GM21390 (cell line): ENCODE measurements at regions not wholly inside any gene's neighbourhood (a gene's known extent, or its start where the extent isn't known, plus 50 kb on each side); places are given as distances from the start of the nearest gene placed in this dataset.
A peak's percentile ranks its signal among the peaks of the same experiment; 100 is the strongest.

Experiments
- ATAC-seq: cut with Tn5 transposase; IDR thresholded peaks from one replicate; pipeline ENCODE4 v1.9.1; 2021; ENCODE audit not compliant: unreplicated experiment

DNA sequence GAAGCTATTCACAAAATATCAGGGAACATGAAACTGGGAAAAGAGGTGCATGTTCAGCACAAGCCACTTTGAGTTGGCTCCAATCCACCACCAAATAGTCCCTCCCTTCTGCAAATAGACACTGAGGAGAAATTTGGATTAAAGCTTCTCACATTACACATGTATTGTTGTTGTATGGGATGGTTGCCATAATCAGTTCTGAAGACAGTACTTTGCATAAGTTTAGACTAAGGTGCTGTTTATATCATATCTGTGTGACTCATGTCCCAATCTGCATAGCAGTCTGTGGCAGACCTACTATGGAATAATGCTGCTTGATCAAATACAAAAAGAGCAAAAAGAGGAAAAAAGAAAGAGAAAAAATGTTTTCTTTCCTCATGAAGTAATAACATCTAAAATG lies 376.7 kb upstream of the DDI1 start:
- no peak for ATAC-seq

GRCh38 chr11:103661185-103661584 lies 375.3 kb upstream of the DDI1 start:
- ATAC-seq: no peak

GRCh38 chr11:103661991-103662390 lies 374.4 kb upstream of the DDI1 start:
- no peak for ATAC-seq

GRCh38 chr11:103662880-103663279 lies 373.6 kb upstream of the DDI1 start:
- ATAC-seq: no peak

- ATAC-seq: no peak
These were observed 367.6 kb upstream of the DDI1 start for GRCh38 chr11:103668859-103669258.

DNA sequence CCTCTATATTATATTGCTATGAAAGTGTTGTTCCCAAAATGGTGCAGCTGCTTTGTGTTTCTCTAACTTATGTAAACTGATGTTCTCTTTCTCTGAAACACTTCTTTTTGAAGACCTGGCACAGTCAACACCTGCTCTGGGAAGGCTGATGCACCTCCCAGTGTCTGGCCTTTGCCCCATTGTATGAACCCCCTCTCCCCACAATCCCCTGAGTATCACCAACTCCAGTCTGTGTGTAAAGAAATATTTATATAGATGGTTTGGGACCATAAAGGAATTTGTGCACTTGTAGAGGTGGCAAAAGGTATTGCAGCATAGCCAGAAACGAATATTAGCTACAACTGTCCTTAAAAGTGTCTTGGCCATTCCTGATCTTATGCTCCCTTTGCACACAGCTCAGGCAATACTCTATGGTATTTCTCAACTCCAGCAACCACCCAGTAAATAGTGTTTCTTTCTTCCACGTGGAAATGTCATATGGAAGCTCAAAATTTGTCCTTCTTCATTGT lies 365.2 kb upstream of the DDI1 start:
- no peak for ATAC-seq

GRCh38 chr11:103673773-103674172 lies 362.7 kb upstream of the DDI1 start:
- ATAC-seq: no peak

- no peak for ATAC-seq
These were observed 360.0 kb upstream of the DDI1 start for GRCh38 chr11:103676413-103676812.

GRCh38 chr11:103680826-103681225 lies 355.6 kb upstream of the DDI1 start:
- no peak for ATAC-seq

DNA sequence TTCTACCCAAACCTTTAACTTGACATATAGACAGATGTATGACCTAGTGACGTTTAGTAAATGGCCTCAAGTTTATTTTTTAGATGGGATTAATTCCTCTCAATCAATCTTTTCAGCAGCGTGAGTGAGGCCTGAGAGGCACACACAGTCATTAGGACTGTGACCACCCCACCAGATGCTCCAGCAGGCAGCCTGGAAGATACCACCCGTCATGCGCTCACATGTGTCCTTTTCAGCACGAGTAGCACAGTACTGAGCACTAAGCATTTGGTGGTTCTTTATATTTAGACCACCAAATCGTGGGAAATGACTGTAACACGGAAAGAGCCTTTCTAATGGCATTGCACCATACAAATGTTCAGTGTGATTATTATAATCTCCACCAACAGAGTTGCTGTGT lies 354.6 kb upstream of the DDI1 start:
- ATAC-seq: peak; percentile 4

DNA sequence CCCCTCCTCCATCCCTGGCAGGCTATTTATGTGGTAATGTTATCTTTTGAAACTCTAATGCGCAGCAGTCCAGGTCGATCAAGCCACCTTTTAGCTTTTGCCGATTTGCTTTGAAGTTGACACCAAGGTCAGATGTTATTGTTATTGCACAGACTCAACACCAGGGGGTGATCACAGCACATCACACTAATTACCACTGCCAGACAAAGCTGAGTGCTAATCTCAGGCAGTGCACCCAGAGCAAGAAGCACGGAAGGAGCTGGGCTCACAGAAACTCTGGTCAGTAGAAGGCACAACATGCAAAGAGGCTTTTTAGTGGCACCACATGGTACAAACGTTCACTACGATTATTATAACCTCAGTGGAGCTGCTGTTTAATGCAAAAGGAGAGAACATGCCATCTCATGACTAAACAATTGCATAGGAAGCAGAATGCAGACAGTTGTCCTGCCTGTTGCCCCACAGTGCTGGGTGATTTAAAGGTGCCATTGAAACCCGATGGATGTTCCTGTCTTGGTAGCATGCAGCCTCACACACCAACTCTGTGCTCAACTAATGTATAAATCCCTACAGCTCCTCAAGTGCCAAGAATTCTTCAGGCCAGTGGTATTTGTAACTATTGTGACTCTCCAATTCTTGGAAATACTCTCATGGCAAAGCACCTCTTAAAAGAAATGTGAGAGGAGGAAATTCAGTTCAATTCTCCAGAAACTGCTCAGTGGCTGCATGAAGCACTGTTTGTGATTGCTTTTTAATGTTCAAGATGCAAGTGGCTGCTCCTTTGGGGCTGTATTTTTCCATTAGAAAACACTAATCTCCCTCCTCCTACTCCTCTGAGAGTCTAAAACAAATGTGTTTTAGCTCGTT lies 353.9 kb upstream of the DDI1 start:
- peak; percentile 98 for ATAC-seq

- ATAC-seq: no peak
These were observed 352.9 kb upstream of the DDI1 start for GRCh38 chr11:103683576-103683975.

- no peak for ATAC-seq
These were observed 347.5 kb upstream of the DDI1 start for GRCh38 chr11:103688924-103689323.

DNA sequence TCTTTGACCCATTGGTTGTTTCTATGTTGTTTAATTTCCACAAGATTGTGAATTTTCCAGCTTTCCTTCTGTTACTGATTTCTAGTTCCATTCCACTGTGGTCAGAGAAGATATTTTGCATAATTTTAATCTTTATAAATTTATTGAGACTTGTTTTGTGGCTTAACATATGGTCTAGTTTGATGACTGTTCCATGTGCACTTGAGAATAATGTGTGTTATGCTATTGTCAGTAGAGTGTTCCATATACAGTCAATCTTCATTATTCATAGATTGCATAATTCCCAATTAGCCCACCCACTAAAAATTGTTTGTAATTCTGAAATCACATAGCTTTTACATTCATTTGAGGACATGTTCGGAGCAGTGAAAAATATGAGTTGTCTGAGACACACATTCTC lies 346.1 kb upstream of the DDI1 start:
- ATAC-seq: no peak

GRCh38 chr11:103696123-103696522 lies 340.3 kb upstream of the DDI1 start:
- ATAC-seq: no peak

DNA sequence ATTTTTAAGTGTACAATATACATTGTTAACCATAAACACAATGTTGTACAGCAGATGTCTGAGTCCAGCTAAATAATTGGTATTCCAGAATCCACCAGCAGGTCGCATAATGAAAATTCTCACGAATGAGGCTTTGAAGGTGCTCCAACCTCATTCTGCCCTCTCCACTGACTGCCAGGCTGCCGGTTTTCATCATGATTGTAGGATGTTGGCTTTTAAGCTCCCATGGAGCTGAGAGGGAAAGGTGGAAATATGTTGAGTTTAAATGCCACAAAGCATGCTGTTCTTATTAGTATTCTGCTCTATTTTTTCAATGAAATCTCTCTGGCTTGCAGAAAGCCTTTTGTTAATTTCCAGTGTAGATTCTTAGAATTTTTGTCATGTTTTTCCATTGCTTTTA lies 337.2 kb upstream of the DDI1 start:
- ATAC-seq: no peak

GRCh38 chr11:103699656-103700055 lies 336.8 kb upstream of the DDI1 start:
- ATAC-seq: no peak

- ATAC-seq: no peak
These were observed 335.8 kb upstream of the DDI1 start for GRCh38 chr11:103700622-103701021.

- no peak for ATAC-seq
These were observed 333.0 kb upstream of the DDI1 start for GRCh38 chr11:103703437-103703836.

GRCh38 chr11:103703954-103704353 lies 332.5 kb upstream of the DDI1 start:
- no peak for ATAC-seq

DNA sequence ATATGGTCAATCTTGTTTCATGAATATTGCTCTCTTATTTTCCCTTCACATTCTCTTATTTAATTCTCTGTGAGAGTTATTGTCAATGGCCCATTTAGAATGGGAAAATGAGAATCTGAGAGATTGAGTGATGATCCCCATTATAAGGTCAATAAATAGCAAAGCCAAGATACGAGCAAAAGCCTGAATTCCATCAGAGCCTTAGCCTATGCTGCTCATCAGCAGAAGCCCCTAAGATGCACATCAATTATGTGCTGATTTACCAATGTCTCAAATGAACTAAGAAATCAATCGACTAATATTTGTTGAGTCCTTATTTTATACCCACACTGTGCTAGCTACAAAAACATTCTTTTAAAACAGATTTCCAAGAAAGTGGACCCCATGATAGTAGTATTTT lies 330.8 kb upstream of the DDI1 start:
- no peak for ATAC-seq

- ATAC-seq: peak; percentile 78
These were observed 327.1 kb upstream of the DDI1 start for GRCh38 chr11:103709371-103709770.

DNA sequence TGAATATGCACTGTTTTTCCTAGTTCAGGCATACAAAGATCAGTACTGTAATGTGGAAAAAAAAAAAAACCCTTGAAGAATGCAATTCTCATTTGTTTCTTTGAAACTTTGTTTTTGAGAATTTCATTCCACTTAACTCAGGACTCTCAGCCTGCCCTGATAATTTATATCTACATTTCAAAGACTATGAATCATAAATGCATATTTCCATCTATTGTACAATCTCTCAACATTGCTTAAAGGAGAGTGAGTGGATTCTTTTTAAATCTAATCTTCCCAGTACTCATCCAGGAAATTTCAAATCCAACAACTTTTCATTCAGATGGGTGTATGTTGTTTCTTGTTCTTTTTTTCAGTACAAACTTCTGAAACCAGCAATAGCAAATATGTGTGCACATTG lies 322.2 kb upstream of the DDI1 start:
- no peak for ATAC-seq
